ENCODE measurements at regions not wholly inside any gene's neighbourhood (a gene's known extent, or its start where the extent isn't known, plus 50 kb on each side); places are given as distances from the start of the nearest gene placed in this dataset.
"Not testable (repeated sequence)": the region's sequence is repeated elsewhere in the genome, so short reads cannot be mapped to it uniquely, and the experiment has no call there.

DNA sequence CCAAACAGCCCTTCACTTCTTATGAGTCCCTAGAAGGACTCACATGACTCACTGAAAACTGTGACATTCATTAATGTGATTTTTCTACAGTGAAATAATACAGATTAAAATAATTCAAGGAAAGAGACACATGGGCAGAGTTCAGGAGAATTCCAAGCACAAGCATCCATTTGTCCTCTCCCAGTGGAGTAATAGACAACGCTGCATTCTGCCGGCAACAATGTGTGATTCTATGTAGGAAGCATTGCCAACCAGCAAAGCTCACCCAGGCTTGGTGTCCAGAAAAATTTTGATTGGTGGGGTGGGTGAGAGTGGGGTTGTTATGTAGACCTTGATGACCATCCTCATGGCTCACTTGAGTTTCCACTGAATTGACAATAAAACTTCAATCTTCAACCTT lies 123.9 kb downstream of the VPREB1 start:
- Histone ChIP-seq H3K27me3 (ENCODE audit: low read depth) (peaks cover 31% of the 10 kb centered on the region), H3K27ac (replicated peaks) (peak overlapping the region; percentile 70), H3K4me1 (peaks cover 27% of the 10 kb centered on the region), H3K9me3 (replicated peaks) (no peaks in the 10 kb centered on the region), H3K36me3 (no peaks in the 10 kb centered on the region), H3K4me3 (no peak overlapping the region)
- TF ChIP-seq, protein P1, sequence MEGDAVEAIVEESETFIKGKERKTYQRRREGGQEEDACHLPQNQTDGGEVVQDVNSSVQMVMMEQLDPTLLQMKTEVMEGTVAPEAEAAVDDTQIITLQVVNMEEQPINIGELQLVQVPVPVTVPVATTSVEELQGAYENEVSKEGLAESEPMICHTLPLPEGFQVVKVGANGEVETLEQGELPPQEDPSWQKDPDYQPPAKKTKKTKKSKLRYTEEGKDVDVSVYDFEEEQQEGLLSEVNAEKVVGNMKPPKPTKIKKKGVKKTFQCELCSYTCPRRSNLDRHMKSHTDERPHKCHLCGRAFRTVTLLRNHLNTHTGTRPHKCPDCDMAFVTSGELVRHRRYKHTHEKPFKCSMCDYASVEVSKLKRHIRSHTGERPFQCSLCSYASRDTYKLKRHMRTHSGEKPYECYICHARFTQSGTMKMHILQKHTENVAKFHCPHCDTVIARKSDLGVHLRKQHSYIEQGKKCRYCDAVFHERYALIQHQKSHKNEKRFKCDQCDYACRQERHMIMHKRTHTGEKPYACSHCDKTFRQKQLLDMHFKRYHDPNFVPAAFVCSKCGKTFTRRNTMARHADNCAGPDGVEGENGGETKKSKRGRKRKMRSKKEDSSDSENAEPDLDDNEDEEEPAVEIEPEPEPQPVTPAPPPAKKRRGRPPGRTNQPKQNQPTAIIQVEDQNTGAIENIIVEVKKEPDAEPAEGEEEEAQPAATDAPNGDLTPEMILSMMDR (IDR thresholded peaks at IDR 0.05; ENCODE audit: borderline replicate concordance): no peak
- intact Hi-C loops (cut with micrococcal nuclease): no loop called here
- DNase-seq: no peak

DNA sequence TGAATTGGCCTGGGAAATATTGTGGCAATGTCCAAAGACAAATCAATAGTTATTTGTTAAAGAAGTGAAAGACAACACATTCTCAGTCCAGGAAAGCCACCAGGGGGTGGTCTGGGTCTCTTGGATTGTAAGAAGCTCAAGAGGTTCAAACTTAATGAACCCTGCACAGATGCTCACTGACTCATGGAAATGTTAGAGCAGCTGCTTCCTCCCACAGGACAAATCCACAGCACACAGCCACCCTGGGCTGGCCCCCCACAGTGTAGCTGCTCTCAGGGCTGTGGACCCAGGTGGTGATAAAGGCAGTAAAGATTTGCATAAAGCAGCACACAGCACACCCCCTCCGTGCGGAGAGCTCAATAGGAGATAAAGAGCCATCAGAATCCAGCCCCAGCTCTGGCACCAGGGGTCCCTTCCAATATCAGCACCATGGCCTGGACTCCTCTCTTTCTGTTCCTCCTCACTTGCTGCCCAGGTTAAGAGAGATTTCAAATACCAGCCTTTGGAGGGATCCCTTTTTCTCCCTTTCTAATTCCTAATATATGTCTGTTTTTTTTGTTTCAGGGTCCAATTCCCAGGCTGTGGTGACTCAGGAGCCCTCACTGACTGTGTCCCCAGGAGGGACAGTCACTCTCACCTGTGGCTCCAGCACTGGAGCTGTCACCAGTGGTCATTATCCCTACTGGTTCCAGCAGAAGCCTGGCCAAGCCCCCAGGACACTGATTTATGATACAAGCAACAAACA lies 124.8 kb downstream of the VPREB1 start:
- TF ChIP-seq, protein P1 (IDR thresholded peaks at IDR 0.05; ENCODE audit: borderline replicate concordance): peak; percentile 13
- H3K4me1 ChIP-seq: peaks cover 27% of the 10 kb centered on the region
- peaks cover 22% of the 10 kb centered on the region for H3K27me3 ChIP-seq (ENCODE audit: low read depth)
- intact Hi-C loops (cut with micrococcal nuclease); H3K36me3 ChIP-seq; H3K9me3 ChIP-seq (replicated peaks); H3K4me3 ChIP-seq; DNase-seq: not testable (repeated sequence)
- peak overlapping the region; percentile 70 for H3K27ac ChIP-seq (replicated peaks)

DNA sequence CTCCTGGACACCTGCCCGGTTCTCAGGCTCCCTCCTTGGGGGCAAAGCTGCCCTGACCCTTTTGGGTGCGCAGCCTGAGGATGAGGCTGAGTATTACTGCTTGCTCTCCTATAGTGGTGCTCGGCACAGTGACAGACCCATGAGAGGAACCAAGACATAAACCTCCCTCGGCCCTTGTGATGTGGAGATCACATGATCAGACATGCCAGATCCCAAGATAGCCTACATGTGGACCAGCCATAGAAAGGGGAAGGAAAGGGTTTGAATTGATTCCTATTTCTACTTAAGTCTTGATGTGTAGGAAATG lies 125.3 kb downstream of the VPREB1 start:
- peaks cover 27% of the 10 kb centered on the region for H3K4me1 ChIP-seq
- DNase-seq: no peak
- no peaks in the 10 kb centered on the region for H3K9me3 ChIP-seq (replicated peaks)
- TF ChIP-seq, protein P1 (IDR thresholded peaks at IDR 0.05; ENCODE audit: borderline replicate concordance): no peak
- H3K36me3 ChIP-seq: no peaks in the 10 kb centered on the region
- peaks cover 21% of the 10 kb centered on the region for H3K27me3 ChIP-seq (ENCODE audit: low read depth)
- no peak overlapping the region for H3K4me3 ChIP-seq
- peak overlapping the region; percentile 70 for H3K27ac ChIP-seq (replicated peaks)
- intact Hi-C loops (cut with micrococcal nuclease): no loop called here

DNA sequence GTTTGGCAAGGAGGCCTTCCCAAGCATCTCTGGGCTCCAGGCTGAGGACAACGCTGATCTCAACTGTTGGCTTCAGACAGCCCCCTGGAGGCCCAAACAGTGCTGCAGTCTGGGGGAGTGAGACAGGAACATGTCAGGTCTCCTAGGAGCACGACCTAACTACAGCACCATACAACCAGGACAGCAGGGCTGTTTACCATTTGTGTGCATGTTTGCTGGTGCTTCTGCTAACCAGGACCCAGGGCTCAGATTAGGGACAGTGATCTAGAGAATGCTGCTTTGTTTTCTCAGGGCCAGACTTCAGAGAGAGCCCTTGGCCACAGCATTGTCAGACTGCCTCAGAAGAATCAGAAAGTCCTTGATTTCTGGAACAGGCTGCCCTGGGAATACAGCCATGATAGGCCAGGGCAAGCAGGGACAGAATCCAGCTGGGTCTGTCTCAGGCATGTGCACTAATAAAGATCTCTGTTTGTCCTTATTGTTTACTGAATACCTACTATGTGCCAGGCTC lies 126.5 kb downstream of the VPREB1 start:
- DNase-seq: peak; percentile 59
- Histone ChIP-seq H3K36me3 (no peaks in the 10 kb centered on the region), H3K9me3 (replicated peaks) (no peaks in the 10 kb centered on the region), H3K4me1 (peaks cover 27% of the 10 kb centered on the region), H3K4me3 (no peak overlapping the region), H3K27ac (replicated peaks) (peak overlapping the region; percentile 70), H3K27me3 (ENCODE audit: low read depth) (peaks cover 31% of the 10 kb centered on the region)
- TF ChIP-seq, protein P1 (IDR thresholded peaks at IDR 0.05; ENCODE audit: borderline replicate concordance): peak; percentile 31
- intact Hi-C loops (cut with micrococcal nuclease): no loop called here

DNA sequence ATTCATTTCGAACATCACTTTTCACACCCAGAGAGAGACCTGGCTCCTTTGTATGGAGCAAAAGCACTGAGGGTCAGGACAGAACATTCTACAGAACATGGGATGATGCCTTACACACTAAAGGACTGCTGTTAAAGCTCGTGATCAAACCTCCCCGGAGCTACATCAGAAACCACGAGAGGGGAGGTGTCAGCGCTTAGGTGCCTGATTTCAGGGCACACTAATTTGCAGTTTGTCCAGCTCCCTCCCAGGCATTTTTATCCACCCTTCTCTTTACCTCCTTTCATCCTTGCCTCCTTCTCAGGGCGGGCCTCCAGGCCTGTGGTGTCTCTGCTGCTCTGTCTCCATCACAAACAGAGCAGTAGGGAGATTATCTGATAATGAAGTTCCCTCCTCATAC lies 127.5 kb downstream of the VPREB1 start:
- peaks cover 27% of the 10 kb centered on the region for H3K4me1 ChIP-seq
- no peaks in the 10 kb centered on the region for H3K36me3 ChIP-seq
- no peak overlapping the region for H3K4me3 ChIP-seq
- no peak for DNase-seq
- no peaks in the 10 kb centered on the region for H3K9me3 ChIP-seq (replicated peaks)
- peak overlapping the region; percentile 70 for H3K27ac ChIP-seq (replicated peaks)
- intact Hi-C loops (cut with micrococcal nuclease): no loop called here
- H3K27me3 ChIP-seq (ENCODE audit: low read depth): peaks cover 31% of the 10 kb centered on the region
- TF ChIP-seq, protein P1 (IDR thresholded peaks at IDR 0.05; ENCODE audit: borderline replicate concordance): no peak

All from left ventricle myocardium inferior (tissue), 1 donor.